ENCODE measurements at regions not wholly inside any gene's neighbourhood (a gene's known extent, or its start where the extent isn't known, plus 50 kb on each side); places are given as distances from the start of the nearest gene placed in this dataset.

DNA sequence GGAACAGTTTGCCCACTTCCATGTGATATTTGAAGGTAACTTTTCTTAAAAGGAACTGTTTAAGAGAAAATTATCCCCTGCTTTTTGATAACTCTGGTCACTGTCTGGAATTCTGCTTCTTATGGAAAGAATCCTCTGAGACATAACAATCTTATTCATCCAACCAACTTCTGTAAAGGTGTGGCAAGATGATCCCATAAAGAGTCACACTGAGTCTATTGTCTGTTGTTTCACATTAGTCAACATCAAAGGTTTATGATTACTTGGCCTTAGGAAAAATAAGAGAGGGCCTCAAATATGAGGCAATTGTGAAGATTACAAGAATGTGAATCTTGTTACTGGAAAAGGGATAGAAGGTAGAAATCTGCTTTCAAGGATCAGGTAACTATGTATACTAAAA, 88.0 kb upstream of the MAGEB18 start:
- DNase-seq (ENCODE audit: low read depth): no peak
- TF ChIP-seq, protein P1, sequence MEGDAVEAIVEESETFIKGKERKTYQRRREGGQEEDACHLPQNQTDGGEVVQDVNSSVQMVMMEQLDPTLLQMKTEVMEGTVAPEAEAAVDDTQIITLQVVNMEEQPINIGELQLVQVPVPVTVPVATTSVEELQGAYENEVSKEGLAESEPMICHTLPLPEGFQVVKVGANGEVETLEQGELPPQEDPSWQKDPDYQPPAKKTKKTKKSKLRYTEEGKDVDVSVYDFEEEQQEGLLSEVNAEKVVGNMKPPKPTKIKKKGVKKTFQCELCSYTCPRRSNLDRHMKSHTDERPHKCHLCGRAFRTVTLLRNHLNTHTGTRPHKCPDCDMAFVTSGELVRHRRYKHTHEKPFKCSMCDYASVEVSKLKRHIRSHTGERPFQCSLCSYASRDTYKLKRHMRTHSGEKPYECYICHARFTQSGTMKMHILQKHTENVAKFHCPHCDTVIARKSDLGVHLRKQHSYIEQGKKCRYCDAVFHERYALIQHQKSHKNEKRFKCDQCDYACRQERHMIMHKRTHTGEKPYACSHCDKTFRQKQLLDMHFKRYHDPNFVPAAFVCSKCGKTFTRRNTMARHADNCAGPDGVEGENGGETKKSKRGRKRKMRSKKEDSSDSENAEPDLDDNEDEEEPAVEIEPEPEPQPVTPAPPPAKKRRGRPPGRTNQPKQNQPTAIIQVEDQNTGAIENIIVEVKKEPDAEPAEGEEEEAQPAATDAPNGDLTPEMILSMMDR (IDR thresholded peaks at IDR 0.05; ENCODE audit: low read depth, low read length, missing control alignments): no peak
- no peak overlapping the region for H3K4me3 ChIP-seq (ENCODE audit: low read depth, low read length)

DNA sequence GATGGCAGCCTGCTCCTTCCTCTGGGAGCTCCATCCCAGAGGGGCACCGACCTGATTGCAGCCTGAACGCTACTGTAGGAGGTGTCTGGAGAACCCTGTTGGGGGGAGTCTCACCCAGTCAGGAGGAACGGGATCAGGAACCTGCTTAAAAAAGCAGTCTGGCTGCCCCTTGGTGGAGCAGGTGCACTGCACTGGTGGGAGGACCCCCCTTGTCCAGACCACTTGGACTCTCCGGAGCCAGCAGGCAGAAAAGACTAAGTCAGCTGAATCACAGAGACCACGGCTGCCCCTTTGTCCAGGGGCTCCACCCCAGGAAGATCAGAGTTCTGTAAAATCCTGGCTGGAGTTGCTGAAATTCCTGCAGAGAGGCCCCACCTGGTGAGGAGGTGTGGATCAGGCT, 67.3 kb upstream of the MAGEB18 start:
- no peak for DNase-seq (ENCODE audit: low read depth)
- no peak overlapping the region for H3K4me3 ChIP-seq (ENCODE audit: low read depth, low read length)
- TF ChIP-seq, protein P1 (IDR thresholded peaks at IDR 0.05; ENCODE audit: low read depth, low read length, missing control alignments): no peak

DNA sequence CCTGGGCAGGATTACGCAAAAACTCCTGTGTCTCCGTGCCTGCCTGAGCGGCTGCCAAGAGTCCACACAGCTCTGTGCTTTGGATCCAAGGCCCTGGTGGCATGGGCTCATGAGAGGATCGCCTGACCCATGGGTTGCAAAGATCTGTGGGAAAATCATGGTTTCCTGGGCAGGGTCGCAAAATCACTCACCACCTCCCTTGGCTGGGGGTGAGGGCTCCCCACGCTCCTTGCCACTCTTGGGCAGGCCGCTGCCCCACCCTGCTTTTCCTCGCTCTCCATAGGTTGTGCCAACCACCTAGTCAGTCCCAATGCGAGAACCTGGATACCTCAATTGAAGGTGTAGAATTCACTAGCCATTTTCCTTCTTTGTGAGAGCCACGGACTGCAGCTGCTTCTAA, 66.5 kb upstream of the MAGEB18 start:
- no peak overlapping the region for H3K4me3 ChIP-seq (ENCODE audit: low read depth, low read length)
- no peak for DNase-seq (ENCODE audit: low read depth)
- TF ChIP-seq, protein P1 (IDR thresholded peaks at IDR 0.05; ENCODE audit: low read depth, low read length, missing control alignments): no peak

GRCh38 chrX:26083093-26083492, 55.0 kb upstream of the MAGEB18 start:
- H3K4me3 ChIP-seq (ENCODE audit: low read depth, low read length): no peak overlapping the region
- DNase-seq (ENCODE audit: low read depth): no peak
- TF ChIP-seq, protein P1 (IDR thresholded peaks at IDR 0.05; ENCODE audit: low read depth, low read length, missing control alignments): no peak

Data from GM12864 (cell line).